Trophoblast cell (in vitro differentiated cells and primary cell): ENCODE measurements at regions not wholly inside any gene's neighbourhood (a gene's known extent, or its start where the extent isn't known, plus 50 kb on each side); places are given as distances from the start of the nearest gene placed in this dataset.
"Not testable (repeated sequence)": the region's sequence is repeated elsewhere in the genome, so short reads cannot be mapped to it uniquely, and the experiment has no call there.

ENCODE experiments used
- DNase-seq, 2 donors: peaks; one replicate each; pipeline ENCODE4 v3.0.0-alpha.2; 2016
- H2AFZ ChIP-seq: 2 replicates; pipeline ENCODE4 v1.6.1; 2013; ENCODE audit warnings: low read length, moderate library complexity, mild to moderate bottlenecking; ENCODE audit not compliant: insufficient read depth, poor library complexity
- H2AK5ac ChIP-seq: 2 replicates; pipeline ENCODE4 v1.6.1; 2013; ENCODE audit warnings: mild to moderate bottlenecking, low read length
- H2BK120ac ChIP-seq: 2 replicates; pipeline ENCODE4 v1.6.1; 2013; ENCODE audit warnings: low read length, mild to moderate bottlenecking, moderate library complexity; ENCODE audit not compliant: insufficient read depth, poor library complexity
- H2BK12ac ChIP-seq: 2 replicates; pipeline ENCODE4 v1.6.1; 2013; ENCODE audit warnings: mild to moderate bottlenecking, low read length, moderate library complexity
- H2BK5ac ChIP-seq: 2 replicates; pipeline ENCODE4 v1.6.1; 2013; ENCODE audit warnings: low read length, low read depth, moderate library complexity, mild to moderate bottlenecking; ENCODE audit not compliant: poor library complexity
- H3K14ac ChIP-seq: 2 replicates; pipeline ENCODE4 v1.6.1; 2013; ENCODE audit warnings: mild to moderate bottlenecking, low read length
- H3K18ac ChIP-seq: 2 replicates; pipeline ENCODE4 v1.6.1; 2013; ENCODE audit warnings: mild to moderate bottlenecking, low read length
- H3K23ac ChIP-seq: 2 replicates; pipeline ENCODE4 v1.6.1; 2013; ENCODE audit warnings: low read length
- H3K27ac ChIP-seq: 2 replicates; pipeline ENCODE4 v1.5.1; 2013; ENCODE audit warnings: low read depth, mild to moderate bottlenecking, inconsistent platforms, low read length, moderate library complexity
- H3K27me3 ChIP-seq: 2 replicates; pipeline ENCODE4 v1.6.1; 2013; ENCODE audit warnings: inconsistent platforms, mild to moderate bottlenecking, low read length, moderate library complexity; ENCODE audit not compliant: insufficient read depth
- H3K36me3 ChIP-seq, 2 experiments: 1 replicate in 1 of 2; 2 replicates in 1 of 2; pipeline ENCODE4 v1.6.1; 2013; ENCODE audit warnings: low read length in 2 of 2, mild to moderate bottlenecking in 2 of 2, moderate library complexity in 1 of 2; ENCODE audit not compliant: insufficient read depth in 2 of 2, control insufficient read depth in 1 of 2
- H3K4ac ChIP-seq: 2 replicates; pipeline ENCODE4 v1.6.1; 2013; ENCODE audit warnings: low read depth, mild to moderate bottlenecking, low read length, moderate library complexity
- H3K4me1 ChIP-seq, 2 experiments: 1 replicate in 1 of 2; 2 replicates in 1 of 2; pipeline ENCODE4 v1.6.1; 2013; ENCODE audit warnings: low read length in 2 of 2, mild to moderate bottlenecking in 2 of 2, moderate library complexity in 1 of 2; ENCODE audit not compliant: insufficient read depth in 2 of 2, control insufficient read depth in 1 of 2
- H3K4me2 ChIP-seq: 2 replicates; pipeline ENCODE4 v1.6.1; 2013; ENCODE audit warnings: inconsistent platforms, mild to moderate bottlenecking, low read length, moderate library complexity
- H3K4me3 ChIP-seq: 2 replicates; pipeline ENCODE4 v1.5.1; 2013; ENCODE audit warnings: mild to moderate bottlenecking, low read depth, low read length, inconsistent platforms
- H3K79me1 ChIP-seq: one replicate; pipeline ENCODE4 v1.6.1; 2013; ENCODE audit warnings: low read length
- H3K79me2 ChIP-seq: 2 replicates; pipeline ENCODE4 v1.6.1; 2013; ENCODE audit warnings: low read length, mild to moderate bottlenecking; ENCODE audit not compliant: control insufficient read depth, insufficient read depth, poor library complexity
- H3K9ac ChIP-seq: 2 replicates; pipeline ENCODE4 v1.6.1; 2013; ENCODE audit warnings: mild to moderate bottlenecking, low read length
- H3K9me3 ChIP-seq: 2 replicates; pipeline ENCODE4 v1.6.1; 2013; ENCODE audit warnings: low read depth, mild to moderate bottlenecking, control low read depth, inconsistent platforms, low read length; ENCODE audit not compliant: insufficient read depth
- H4K12ac ChIP-seq: 2 replicates; pipeline ENCODE4 v1.6.1; 2013; ENCODE audit warnings: low read depth, mild to moderate bottlenecking, low read length, moderate library complexity
- H4K8ac ChIP-seq: 2 replicates; pipeline ENCODE4 v1.6.1; 2013; ENCODE audit warnings: low read depth, mild to moderate bottlenecking, low read length, moderate library complexity
- H4K91ac ChIP-seq: one replicate; pipeline ENCODE4 v1.6.1; 2013; ENCODE audit warnings: low read depth, mild to moderate bottlenecking, low read length, moderate library complexity
- WGBS: extraction: QIAGEN DNeasy Blood & Tissue Kit; methylation state at CpG from one replicate; pipeline ENCODE4 v1.1.7; 2013; ENCODE audit warnings: missing lambda C conversion rate; ENCODE audit not compliant: insufficient read length, insufficient coverage; ENCODE audit errors: extremely low coverage; 5-methylcytosine and 5-hydroxymethylcytosine counted together

GRCh38 chrX:39436538-39436937 lies 635.3 kb downstream of the MID1IP1 start:
- not testable (repeated sequence) for H2BK120ac ChIP-seq, H3K4ac ChIP-seq, H3K18ac ChIP-seq, H3K9ac ChIP-seq, H3K27ac ChIP-seq, H3K4me1 ChIP-seq, H3K4me3 ChIP-seq, H2AK5ac ChIP-seq, H3K14ac ChIP-seq, H3K4me2 ChIP-seq, H3K23ac ChIP-seq, H3K27me3 ChIP-seq, H3K79me1 ChIP-seq, H2AFZ ChIP-seq, H4K12ac ChIP-seq, H2BK12ac ChIP-seq, H4K8ac ChIP-seq, H2BK5ac ChIP-seq, H3K79me2 ChIP-seq, H4K91ac ChIP-seq, H3K36me3 ChIP-seq, H3K9me3 ChIP-seq
- DNase-seq = peak in 1 of 2 donors; percentile 1
- no CpG with 5 or more reads among the region's 4 CpGs for WGBS

- Histone ChIP-seq H3K9me3 (no peaks in the 10 kb centered on the region), H3K4me2 (no peak overlapping the region), H3K36me3 (no peaks in the 10 kb centered on the region), H3K4me3 (no peak overlapping the region), H3K79me2 (no peaks in the 10 kb centered on the region), H4K12ac (no peak overlapping the region), H3K27ac (no peak overlapping the region), H2AFZ (no peak overlapping the region), H2AK5ac (no peak overlapping the region), H3K79me1 (no peaks in the 10 kb centered on the region), H3K9ac (no peak overlapping the region), H3K27me3 (no peaks in the 10 kb centered on the region), H3K23ac (no peak overlapping the region), H3K14ac (no peak overlapping the region), H2BK12ac (no peak overlapping the region), H4K91ac (no peak overlapping the region), H3K18ac (no peak overlapping the region), H3K4me1 (no peaks in the 10 kb centered on the region), H2BK120ac (no peak overlapping the region), H4K8ac (no peak overlapping the region), H2BK5ac (no peak overlapping the region), H3K4ac (no peak overlapping the region)
- no CpG with 5 or more reads among the region's 8 CpGs for WGBS
- no peak for DNase-seq
Observed at GRCh38 chrX:39437670-39438441, 636.6 kb downstream of the MID1IP1 start.

- H2AFZ ChIP-seq = no peak overlapping the region
- WGBS = no CpG with 5 or more reads among the region's 11 CpGs
- H3K79me2 ChIP-seq = no peaks in the 10 kb centered on the region
- peaks cover 2% of the 10 kb centered on the region for H3K9me3 ChIP-seq
- no peak overlapping the region for H3K9ac ChIP-seq
- H3K27me3 ChIP-seq = no peaks in the 10 kb centered on the region
- H2BK12ac ChIP-seq = no peak overlapping the region
- H3K27ac ChIP-seq = no peak overlapping the region
- H2BK120ac ChIP-seq = no peak overlapping the region
- H4K8ac ChIP-seq = no peak overlapping the region
- no peaks in the 10 kb centered on the region for H3K4me1 ChIP-seq
- DNase-seq = no peak
- H4K12ac ChIP-seq = no peak overlapping the region
- no peak overlapping the region for H3K4ac ChIP-seq
- H2BK5ac ChIP-seq = no peak overlapping the region
- H3K36me3 ChIP-seq = no peaks in the 10 kb centered on the region
- no peak overlapping the region for H2AK5ac ChIP-seq
- no peak overlapping the region for H3K4me3 ChIP-seq
- H3K14ac ChIP-seq = no peak overlapping the region
- no peak overlapping the region for H3K4me2 ChIP-seq
- no peak overlapping the region for H3K18ac ChIP-seq
- no peak overlapping the region for H4K91ac ChIP-seq
- H3K79me1 ChIP-seq = no peaks in the 10 kb centered on the region
- H3K23ac ChIP-seq = no peak overlapping the region
Observed at GRCh38 chrX:39438603-39439602, 637.6 kb downstream of the MID1IP1 start.

- no peak for DNase-seq
- no CpG with 5 or more reads among the region's 11 CpGs for WGBS
- no peak overlapping the region for H3K14ac ChIP-seq
Observed at GRCh38 chrX:39439906-39440798, 638.9 kb downstream of the MID1IP1 start.

More at GRCh38 chrX:39439906-39440798, 638.9 kb downstream of the MID1IP1 start:
- no peak overlapping the region for H2BK120ac ChIP-seq
- no peak overlapping the region for H2BK12ac ChIP-seq
- no peak overlapping the region for H3K4me3 ChIP-seq
- no peak overlapping the region for H4K12ac ChIP-seq
- H2AK5ac ChIP-seq = no peak overlapping the region
- H3K36me3 ChIP-seq = no peaks in the 10 kb centered on the region
- H3K9ac ChIP-seq = no peak overlapping the region
- H3K4me2 ChIP-seq = no peak overlapping the region
- H4K8ac ChIP-seq = no peak overlapping the region
- H2AFZ ChIP-seq = no peak overlapping the region
- no peak overlapping the region for H4K91ac ChIP-seq
- H3K4me1 ChIP-seq = no peaks in the 10 kb centered on the region
- H3K27me3 ChIP-seq = no peaks in the 10 kb centered on the region
- H3K9me3 ChIP-seq = peaks cover 2% of the 10 kb centered on the region
- no peak overlapping the region for H2BK5ac ChIP-seq
- H3K27ac ChIP-seq = no peak overlapping the region
- no peak overlapping the region for H3K4ac ChIP-seq
- no peak overlapping the region for H3K23ac ChIP-seq
- no peak overlapping the region for H3K18ac ChIP-seq
- H3K79me2 ChIP-seq = no peaks in the 10 kb centered on the region
- no peaks in the 10 kb centered on the region for H3K79me1 ChIP-seq
